Testis (tissue), 2 donors: ENCODE measurements at regions not wholly inside any gene's neighbourhood (a gene's known extent, or its start where the extent isn't known, plus 50 kb on each side); places are given as distances from the start of the nearest gene placed in this dataset.

Source experiments
- POLR2A ChIP-seq: fragments of 450-650 bp; IDR thresholded peaks from one replicate; pipeline ENCODE4 v1.6.1; 2017; ENCODE audit warnings: antibody characterized with exemption, mild to moderate bottlenecking, moderate library complexity
- TF ChIP-seq, protein P1 (sequence below), 3 experiments: fragments of 450-650 bp in 2 of 3; fragments of 200-600 bp in 1 of 3; sonication (generic) in 1 of 3; IDR thresholded peaks; one replicate each; pipeline ENCODE4 v1.5.1; 2016 to 2019; ENCODE audit warnings: antibody characterized with exemption in 3 of 3, mild to moderate bottlenecking in 2 of 3, moderate library complexity in 1 of 3

DNA sequence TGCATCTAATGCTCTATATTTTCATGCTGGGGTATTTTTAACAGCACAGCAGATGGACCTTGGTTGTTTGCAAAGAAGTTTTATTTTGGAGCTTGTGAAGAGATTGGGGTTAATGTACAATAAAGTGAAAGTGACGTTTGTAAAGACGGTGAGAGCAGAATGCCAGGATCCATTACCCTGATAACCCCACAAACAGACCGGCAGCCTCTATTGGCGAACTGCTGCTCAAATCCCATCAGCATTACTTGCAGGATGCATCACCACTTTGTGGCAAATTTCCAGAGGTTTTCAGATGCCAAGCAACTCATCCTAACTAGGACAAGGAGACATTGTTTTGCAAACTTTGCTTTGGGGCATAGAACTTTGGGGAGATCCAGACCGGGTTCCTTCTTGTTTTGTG lies 383.3 kb upstream of the ZNF462 start:
- TF ChIP-seq, protein P1, sequence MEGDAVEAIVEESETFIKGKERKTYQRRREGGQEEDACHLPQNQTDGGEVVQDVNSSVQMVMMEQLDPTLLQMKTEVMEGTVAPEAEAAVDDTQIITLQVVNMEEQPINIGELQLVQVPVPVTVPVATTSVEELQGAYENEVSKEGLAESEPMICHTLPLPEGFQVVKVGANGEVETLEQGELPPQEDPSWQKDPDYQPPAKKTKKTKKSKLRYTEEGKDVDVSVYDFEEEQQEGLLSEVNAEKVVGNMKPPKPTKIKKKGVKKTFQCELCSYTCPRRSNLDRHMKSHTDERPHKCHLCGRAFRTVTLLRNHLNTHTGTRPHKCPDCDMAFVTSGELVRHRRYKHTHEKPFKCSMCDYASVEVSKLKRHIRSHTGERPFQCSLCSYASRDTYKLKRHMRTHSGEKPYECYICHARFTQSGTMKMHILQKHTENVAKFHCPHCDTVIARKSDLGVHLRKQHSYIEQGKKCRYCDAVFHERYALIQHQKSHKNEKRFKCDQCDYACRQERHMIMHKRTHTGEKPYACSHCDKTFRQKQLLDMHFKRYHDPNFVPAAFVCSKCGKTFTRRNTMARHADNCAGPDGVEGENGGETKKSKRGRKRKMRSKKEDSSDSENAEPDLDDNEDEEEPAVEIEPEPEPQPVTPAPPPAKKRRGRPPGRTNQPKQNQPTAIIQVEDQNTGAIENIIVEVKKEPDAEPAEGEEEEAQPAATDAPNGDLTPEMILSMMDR (IDR thresholded peaks at IDR 0.05): no peak
- TF ChIP-seq POLR2A: no peak
